ENCODE measurements at regions not wholly inside any gene's neighbourhood (a gene's known extent, or its start where the extent isn't known, plus 50 kb on each side); places are given as distances from the start of the nearest gene placed in this dataset.

- no peak for ATAC-seq
- no peak for DNase-seq
- intact Hi-C loops (cut with DNase I): no loop called here
- no peaks in the 10 kb centered on the region for H3K27me3 ChIP-seq (ENCODE audit: low read depth)
- no peak for TF ChIP-seq CTCF (IDR thresholded peaks at IDR 0.05)
- H3K36me3 ChIP-seq: no peaks in the 10 kb centered on the region
- H3K4me1 ChIP-seq: no peaks in the 10 kb centered on the region
- H3K9me3 ChIP-seq: no peaks in the 10 kb centered on the region
- H3K4me3 ChIP-seq: no peak overlapping the region
- no peak overlapping the region for H3K27ac ChIP-seq
Measured at GRCh38 chr2:187917535-187917934, 363.3 kb upstream of the TFPI start.

GRCh38 chr2:187918996-187919821 lies 365.0 kb upstream of the TFPI start:
- Histone ChIP-seq H3K36me3 (no peaks in the 10 kb centered on the region), H3K27me3 (ENCODE audit: low read depth) (no peaks in the 10 kb centered on the region), H3K4me3 (no peak overlapping the region), H3K27ac (no peak overlapping the region), H3K9me3 (no peaks in the 10 kb centered on the region), H3K4me1 (no peaks in the 10 kb centered on the region)
- ATAC-seq: no peak
- intact Hi-C loops (cut with DNase I): no loop called here
- DNase-seq: no peak
- TF ChIP-seq CTCF (IDR thresholded peaks at IDR 0.05): no peak

GRCh38 chr2:187920511-187920910 lies 366.3 kb upstream of the TFPI start:
- no peak overlapping the region for H3K4me3 ChIP-seq
- H3K36me3 ChIP-seq: no peaks in the 10 kb centered on the region
- H3K4me1 ChIP-seq: no peaks in the 10 kb centered on the region
- no peaks in the 10 kb centered on the region for H3K27me3 ChIP-seq (ENCODE audit: low read depth)
- ATAC-seq (no peak), DNase-seq (no peak)
- no peak for TF ChIP-seq CTCF (IDR thresholded peaks at IDR 0.05)
- no peak overlapping the region for H3K27ac ChIP-seq
- intact Hi-C loops (cut with DNase I): no loop called here
- H3K9me3 ChIP-seq: no peaks in the 10 kb centered on the region

- no peak for DNase-seq
Measured at GRCh38 chr2:187922846-187923245, 368.6 kb upstream of the TFPI start.

GRCh38 chr2:187924293-187924692 lies 367.4 kb upstream of the GULP1 start:
- Histone ChIP-seq H3K4me3 (no peak overlapping the region), H3K27ac (no peak overlapping the region), H3K36me3 (no peaks in the 10 kb centered on the region), H3K4me1 (no peaks in the 10 kb centered on the region), H3K27me3 (ENCODE audit: low read depth) (no peaks in the 10 kb centered on the region), H3K9me3 (no peaks in the 10 kb centered on the region)
- DNase-seq (no peak), ATAC-seq (no peak)
- TF ChIP-seq CTCF (IDR thresholded peaks at IDR 0.05): no peak
- intact Hi-C loops (cut with DNase I): no loop called here

More at GRCh38 chr2:187922846-187923245, 368.6 kb upstream of the TFPI start:
- TF ChIP-seq CTCF (IDR thresholded peaks at IDR 0.05): no peak
- H3K4me1 ChIP-seq: no peaks in the 10 kb centered on the region
- intact Hi-C loops (cut with DNase I): no loop called here
- no peaks in the 10 kb centered on the region for H3K9me3 ChIP-seq
- ATAC-seq: no peak
- H3K27me3 ChIP-seq (ENCODE audit: low read depth): no peaks in the 10 kb centered on the region
- no peak overlapping the region for H3K27ac ChIP-seq
- no peaks in the 10 kb centered on the region for H3K36me3 ChIP-seq
- no peak overlapping the region for H3K4me3 ChIP-seq
